ENCODE measurements at regions not wholly inside any gene's neighbourhood (a gene's known extent, or its start where the extent isn't known, plus 50 kb on each side); places are given as distances from the start of the nearest gene placed in this dataset.

DNA sequence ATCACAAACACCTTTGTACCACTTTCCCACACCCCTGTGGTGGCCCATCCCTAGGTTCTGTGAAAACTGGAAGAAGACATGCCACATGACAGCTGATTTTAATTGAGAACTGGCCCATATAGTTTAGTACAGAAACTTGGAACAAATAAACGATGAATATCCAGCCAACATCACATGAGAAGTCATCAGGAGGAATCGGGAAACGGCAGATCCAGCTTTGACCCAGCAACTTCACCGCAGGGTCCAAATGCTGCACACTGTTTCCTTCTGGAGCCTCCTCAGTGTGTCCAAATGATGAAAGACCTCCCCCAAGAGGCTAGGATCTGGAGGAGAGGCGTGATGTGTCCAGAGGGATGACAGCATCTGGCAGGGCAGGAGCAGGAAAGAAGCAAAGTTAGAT lies 75.5 kb downstream of the COPS8 start:
- Histone ChIP-seq H3K9me3 (ENCODE audit: control insufficient read depth, insufficient read depth, low read length) (no peaks in the 10 kb centered on the region), H3K27me3 (ENCODE audit: control insufficient read depth, low read length) (peaks cover 3% of the 10 kb centered on the region; the same call in 1 of the 2 replicates), H3K79me2 (ENCODE audit: control insufficient read depth, low read length) (no peaks in the 10 kb centered on the region), H3F3A (ENCODE audit: control insufficient read depth, insufficient read depth) (no peaks in the 10 kb centered on the region), H4K20me1 (ENCODE audit: control insufficient read depth, insufficient read depth, low read depth, low read length) (no peaks in the 10 kb centered on the region), H3K9me2 (replicated peaks; ENCODE audit: control insufficient read depth, low read length) (no peaks in the 10 kb centered on the region), H3K4me1 (ENCODE audit: control insufficient read depth, low read length) (peaks cover 13% of the 10 kb centered on the region), H3K36me3 (ENCODE audit: control insufficient read depth, low read length) (no peaks in the 10 kb centered on the region), H3K4me2 (ENCODE audit: low read length) (no peak overlapping the region), H3K4me3 (ENCODE audit: low read length) (no peak overlapping the region), H3K27ac (ENCODE audit: low read depth, low read length) (no peak overlapping the region)
- TF ChIP-seq, protein P1, sequence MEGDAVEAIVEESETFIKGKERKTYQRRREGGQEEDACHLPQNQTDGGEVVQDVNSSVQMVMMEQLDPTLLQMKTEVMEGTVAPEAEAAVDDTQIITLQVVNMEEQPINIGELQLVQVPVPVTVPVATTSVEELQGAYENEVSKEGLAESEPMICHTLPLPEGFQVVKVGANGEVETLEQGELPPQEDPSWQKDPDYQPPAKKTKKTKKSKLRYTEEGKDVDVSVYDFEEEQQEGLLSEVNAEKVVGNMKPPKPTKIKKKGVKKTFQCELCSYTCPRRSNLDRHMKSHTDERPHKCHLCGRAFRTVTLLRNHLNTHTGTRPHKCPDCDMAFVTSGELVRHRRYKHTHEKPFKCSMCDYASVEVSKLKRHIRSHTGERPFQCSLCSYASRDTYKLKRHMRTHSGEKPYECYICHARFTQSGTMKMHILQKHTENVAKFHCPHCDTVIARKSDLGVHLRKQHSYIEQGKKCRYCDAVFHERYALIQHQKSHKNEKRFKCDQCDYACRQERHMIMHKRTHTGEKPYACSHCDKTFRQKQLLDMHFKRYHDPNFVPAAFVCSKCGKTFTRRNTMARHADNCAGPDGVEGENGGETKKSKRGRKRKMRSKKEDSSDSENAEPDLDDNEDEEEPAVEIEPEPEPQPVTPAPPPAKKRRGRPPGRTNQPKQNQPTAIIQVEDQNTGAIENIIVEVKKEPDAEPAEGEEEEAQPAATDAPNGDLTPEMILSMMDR (IDR thresholded peaks at IDR 0.05; ENCODE audit: low read depth, low read length, poor library complexity, severe bottlenecking) = no peak
- no peak for TF ChIP-seq EZH2phosphoT487 (IDR thresholded peaks at IDR 0.05; ENCODE audit: borderline replicate concordance, low read length)

DNA sequence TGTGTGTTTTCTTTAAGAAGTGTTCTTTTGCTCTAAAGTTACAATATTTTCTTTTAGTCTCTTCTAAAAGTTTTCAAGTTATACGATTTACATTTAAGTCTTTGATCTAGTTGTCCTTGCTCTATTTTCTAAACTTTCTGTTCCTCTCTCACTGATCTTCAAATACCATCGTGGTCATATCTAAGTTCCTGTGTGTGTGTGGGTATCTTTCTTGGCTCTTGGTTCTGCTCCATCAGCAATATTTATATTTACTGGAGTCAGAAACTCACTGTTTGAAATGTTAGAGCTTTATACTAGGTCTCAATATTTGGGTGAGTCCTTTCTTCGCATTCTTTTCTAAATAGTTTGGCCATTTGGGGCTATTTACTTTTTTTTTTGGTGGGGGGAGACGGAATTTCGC lies 77.3 kb downstream of the COPS8 start:
- no peaks in the 10 kb centered on the region for H4K20me1 ChIP-seq (ENCODE audit: control insufficient read depth, insufficient read depth, low read depth, low read length)
- no peaks in the 10 kb centered on the region for H3K9me2 ChIP-seq (replicated peaks; ENCODE audit: control insufficient read depth, low read length)
- no peaks in the 10 kb centered on the region for H3K36me3 ChIP-seq (ENCODE audit: control insufficient read depth, low read length)
- no peaks in the 10 kb centered on the region for H3F3A ChIP-seq (ENCODE audit: control insufficient read depth, insufficient read depth)
- H3K27me3 ChIP-seq (ENCODE audit: control insufficient read depth, low read length) = 0 out of 2 replicates have a peak, but pooled peaks cover 2% of the 10 kb centered on the region
- no peak overlapping the region for H3K4me2 ChIP-seq (ENCODE audit: low read length)
- peaks cover 13% of the 10 kb centered on the region for H3K4me1 ChIP-seq (ENCODE audit: control insufficient read depth, low read length)
- H3K9me3 ChIP-seq (ENCODE audit: control insufficient read depth, insufficient read depth, low read length) = no peaks in the 10 kb centered on the region
- no peak overlapping the region for H3K4me3 ChIP-seq (ENCODE audit: low read length)
- H3K27ac ChIP-seq (ENCODE audit: low read depth, low read length) = no peak overlapping the region
- TF ChIP-seq EZH2phosphoT487 (IDR thresholded peaks at IDR 0.05; ENCODE audit: borderline replicate concordance, low read length) = no peak
- TF ChIP-seq, protein P1 (IDR thresholded peaks at IDR 0.05; ENCODE audit: low read depth, low read length, poor library complexity, severe bottlenecking) = no peak
- H3K79me2 ChIP-seq (ENCODE audit: control insufficient read depth, low read length) = no peaks in the 10 kb centered on the region

DNA sequence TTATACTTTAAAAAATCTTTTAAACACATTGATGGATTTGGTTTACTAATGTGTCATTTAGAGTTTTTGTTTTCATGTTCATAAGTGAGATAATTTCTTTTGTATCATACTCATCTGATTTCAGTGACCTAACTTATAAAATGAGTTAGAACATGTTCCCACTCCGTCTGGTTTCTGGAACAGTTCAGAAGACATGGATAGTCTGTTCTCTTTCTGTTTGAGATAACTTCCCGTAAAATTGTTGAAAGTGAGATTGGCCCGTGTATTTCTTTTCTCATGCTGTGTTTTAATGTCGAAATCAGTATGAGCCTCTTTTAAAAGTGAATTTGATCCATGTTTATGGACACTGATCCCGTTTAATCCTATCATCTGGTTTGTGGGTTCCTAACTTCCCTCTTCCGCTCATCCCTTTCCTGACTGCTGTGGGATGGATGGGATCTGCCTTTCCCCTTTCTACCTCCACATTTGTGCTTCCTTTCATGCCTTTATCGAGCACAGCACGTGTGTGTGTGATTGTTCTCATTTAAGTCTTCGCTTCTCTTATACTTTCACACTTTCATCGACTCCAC lies 78.9 kb downstream of the COPS8 start:
- Histone ChIP-seq H3K79me2 (ENCODE audit: control insufficient read depth, low read length) (no peaks in the 10 kb centered on the region), H3F3A (ENCODE audit: control insufficient read depth, insufficient read depth) (no peaks in the 10 kb centered on the region), H3K4me3 (ENCODE audit: low read length) (no peak overlapping the region), H3K9me2 (replicated peaks; ENCODE audit: control insufficient read depth, low read length) (no peaks in the 10 kb centered on the region), H3K27me3 (ENCODE audit: control insufficient read depth, low read length) (0 out of 2 replicates have a peak, but pooled peaks cover 2% of the 10 kb centered on the region), H3K36me3 (ENCODE audit: control insufficient read depth, low read length) (no peaks in the 10 kb centered on the region), H3K4me1 (ENCODE audit: control insufficient read depth, low read length) (peaks cover 4% of the 10 kb centered on the region), H3K27ac (ENCODE audit: low read depth, low read length) (no peak overlapping the region), H4K20me1 (ENCODE audit: control insufficient read depth, insufficient read depth, low read depth, low read length) (no peaks in the 10 kb centered on the region), H3K4me2 (ENCODE audit: low read length) (no peak overlapping the region), H3K9me3 (ENCODE audit: control insufficient read depth, insufficient read depth, low read length) (no peaks in the 10 kb centered on the region)
- TF ChIP-seq EZH2phosphoT487 (IDR thresholded peaks at IDR 0.05; ENCODE audit: borderline replicate concordance, low read length) = no peak
- TF ChIP-seq, protein P1 (IDR thresholded peaks at IDR 0.05; ENCODE audit: low read depth, low read length, poor library complexity, severe bottlenecking) = no peak
